ENCODE measurements at regions not wholly inside any gene's neighbourhood (a gene's known extent, or its start where the extent isn't known, plus 50 kb on each side); places are given as distances from the start of the nearest gene placed in this dataset.

DNA sequence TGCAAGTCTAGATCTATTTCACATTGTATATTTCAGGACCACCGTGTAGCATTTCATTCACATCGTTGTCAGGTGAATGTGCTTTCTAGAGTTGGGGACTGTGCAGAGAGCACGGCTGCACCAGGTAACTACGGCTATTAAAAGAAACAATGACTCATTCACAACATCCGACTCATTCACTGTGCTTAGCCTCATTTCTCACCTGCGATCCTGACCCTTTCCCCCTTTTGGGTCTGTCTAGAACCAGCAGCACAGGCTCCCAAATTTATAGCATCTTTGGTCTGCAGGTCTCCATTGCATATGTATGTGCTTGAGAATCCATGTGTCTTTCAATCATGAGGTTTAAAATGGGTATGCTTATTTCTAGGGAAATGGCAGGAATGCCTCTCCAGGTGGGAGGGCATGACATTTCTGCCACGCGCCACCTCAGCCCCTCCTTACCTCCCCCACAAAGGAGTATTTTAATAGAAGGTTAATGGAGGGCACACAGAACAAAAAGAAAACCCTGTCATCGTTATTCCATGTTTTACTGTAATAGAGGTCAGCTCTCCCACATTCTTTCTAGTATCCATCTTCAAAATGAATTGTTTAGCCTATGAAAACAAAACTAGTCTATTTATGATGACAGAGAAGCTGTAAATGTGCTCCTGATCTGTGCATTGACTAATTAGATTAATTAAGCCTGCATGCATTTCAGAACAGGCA, 246.7 kb upstream of the EPHA4 start:
- no peak for TF ChIP-seq JUND (IDR thresholded peaks at IDR 0.05; ENCODE audit: low read depth)
- in situ Hi-C loops (cut with HindIII; ENCODE audit: low pct_unique_long_range_greater_than_20kb, low sequenced_read_pairs): no loop called here
- no peak for DNase-seq (ENCODE audit: low read depth in 1 of 2, low spot score in 1 of 2)

DNA sequence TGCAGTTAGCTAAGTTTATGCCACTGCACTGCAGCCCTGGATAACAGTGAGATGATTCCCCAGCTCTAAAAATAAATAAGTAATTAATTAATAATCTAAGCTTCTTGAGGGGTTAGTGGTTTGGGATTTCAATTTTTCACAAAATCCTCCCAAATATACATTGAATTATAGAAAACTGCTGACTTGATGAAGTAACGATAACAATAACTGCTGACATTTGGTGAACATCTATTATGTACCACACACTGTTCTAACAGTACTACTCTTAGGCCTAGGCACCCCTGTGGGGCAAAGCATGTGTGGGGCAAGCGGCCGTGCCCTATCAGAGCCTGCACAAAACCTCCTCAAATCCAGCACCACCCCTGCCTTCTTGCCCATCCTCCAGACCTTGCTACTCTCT, 245.8 kb upstream of the EPHA4 start:
- no peak for TF ChIP-seq JUND (IDR thresholded peaks at IDR 0.05; ENCODE audit: low read depth)
- in situ Hi-C loops (cut with HindIII; ENCODE audit: low pct_unique_long_range_greater_than_20kb, low sequenced_read_pairs): no loop called here
- DNase-seq (ENCODE audit: low read depth in 1 of 2, low spot score in 1 of 2): no peak

DNA sequence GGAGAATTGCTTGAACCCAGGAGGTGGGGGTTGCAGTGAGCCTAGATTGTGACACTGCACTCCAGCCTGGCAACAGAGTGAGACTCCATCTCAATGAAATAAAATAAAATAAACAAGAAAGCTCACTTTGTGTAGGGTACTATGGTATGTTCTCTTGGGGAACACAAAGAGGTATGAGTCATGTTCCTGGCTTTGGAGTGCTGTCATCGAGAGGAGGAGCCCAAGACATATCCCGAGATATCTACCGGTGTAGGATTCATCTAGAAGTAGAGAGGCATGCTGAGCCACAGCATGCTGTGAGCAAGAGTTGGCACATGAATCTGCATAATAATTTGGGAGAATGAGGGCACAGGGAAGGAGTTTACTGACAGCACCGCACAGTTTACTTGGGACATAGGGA, 244.9 kb upstream of the EPHA4 start:
- in situ Hi-C loops (cut with HindIII; ENCODE audit: low pct_unique_long_range_greater_than_20kb, low sequenced_read_pairs): no loop called here
- TF ChIP-seq JUND (IDR thresholded peaks at IDR 0.05; ENCODE audit: low read depth): no peak

DNA sequence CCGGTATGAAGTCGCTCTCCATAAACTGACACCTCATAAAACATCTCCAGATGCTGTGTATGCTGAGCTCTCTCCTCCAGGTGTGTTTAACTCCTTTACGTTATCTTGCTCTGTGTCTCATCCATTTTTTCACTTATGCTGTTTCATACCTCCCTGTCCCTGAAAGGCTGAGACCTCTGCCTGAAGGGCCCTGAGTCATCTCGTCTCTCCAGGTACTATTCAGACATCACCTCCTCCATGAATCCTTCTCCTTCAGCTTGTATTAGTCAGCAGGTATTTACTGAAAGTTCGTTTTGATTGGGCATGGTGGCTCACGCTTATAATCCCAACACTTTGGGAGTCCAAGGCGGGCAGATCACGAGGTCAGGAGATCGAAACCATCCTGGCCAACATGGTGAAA, 244.5 kb upstream of the EPHA4 start:
- no peak for TF ChIP-seq JUND (IDR thresholded peaks at IDR 0.05; ENCODE audit: low read depth)
- no peak for DNase-seq (ENCODE audit: low read depth in 1 of 2, low spot score in 1 of 2)
- in situ Hi-C loops (cut with HindIII; ENCODE audit: low pct_unique_long_range_greater_than_20kb, low sequenced_read_pairs): no loop called here

More for the DNA sequence above, 244.9 kb upstream of the EPHA4 start:
- DNase-seq (ENCODE audit: low read depth in 1 of 2, low spot score in 1 of 2): no peak

DNA sequence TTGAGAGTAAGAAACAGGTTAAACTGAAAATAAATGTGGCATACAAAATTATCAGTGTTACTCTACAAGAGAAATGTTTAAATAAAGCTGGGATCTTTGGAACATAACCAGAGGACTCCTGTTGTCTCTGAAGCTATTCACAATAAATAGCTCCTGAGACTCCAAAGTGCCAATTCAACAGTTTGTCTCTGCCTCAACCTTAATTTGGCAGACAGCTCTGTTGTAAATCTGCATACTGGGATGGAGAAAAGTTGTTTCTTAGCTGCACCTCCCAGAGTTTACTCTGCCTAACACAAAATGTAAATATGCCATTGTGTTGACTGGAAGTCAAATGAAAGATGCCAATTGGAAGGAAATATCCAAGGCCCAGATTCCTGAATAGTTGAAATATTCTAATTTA, 238.5 kb upstream of the EPHA4 start:
- DNase-seq (ENCODE audit: low read depth in 1 of 2, low spot score in 1 of 2): no peak
- TF ChIP-seq JUND (IDR thresholded peaks at IDR 0.05; ENCODE audit: low read depth): no peak
- in situ Hi-C loops (cut with HindIII; ENCODE audit: low pct_unique_long_range_greater_than_20kb, low sequenced_read_pairs): no loop called here

DNA sequence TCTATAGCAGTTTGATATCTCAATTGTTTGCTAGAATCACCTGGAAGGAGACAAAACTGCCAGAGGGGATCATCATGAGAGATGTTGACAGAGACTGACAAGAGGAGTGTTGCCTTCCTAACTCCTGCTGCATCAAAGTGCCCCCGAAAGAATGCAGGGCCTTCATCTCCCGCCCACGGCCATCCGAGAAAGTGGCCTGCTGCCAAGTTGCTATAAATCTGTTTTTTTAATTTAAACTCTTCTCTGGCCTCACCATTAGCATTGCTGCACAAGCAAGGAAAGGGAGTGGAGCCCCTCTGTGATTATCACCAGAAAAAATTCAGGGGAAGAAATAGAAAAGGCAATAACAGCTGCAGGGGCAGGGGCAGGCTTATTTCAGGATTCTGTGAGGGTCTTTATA, 238.1 kb upstream of the EPHA4 start:
- in situ Hi-C loops (cut with HindIII; ENCODE audit: low pct_unique_long_range_greater_than_20kb, low sequenced_read_pairs): no loop called here
- TF ChIP-seq JUND (IDR thresholded peaks at IDR 0.05; ENCODE audit: low read depth): no peak
- no peak for DNase-seq (ENCODE audit: low read depth in 1 of 2, low spot score in 1 of 2)

DNA sequence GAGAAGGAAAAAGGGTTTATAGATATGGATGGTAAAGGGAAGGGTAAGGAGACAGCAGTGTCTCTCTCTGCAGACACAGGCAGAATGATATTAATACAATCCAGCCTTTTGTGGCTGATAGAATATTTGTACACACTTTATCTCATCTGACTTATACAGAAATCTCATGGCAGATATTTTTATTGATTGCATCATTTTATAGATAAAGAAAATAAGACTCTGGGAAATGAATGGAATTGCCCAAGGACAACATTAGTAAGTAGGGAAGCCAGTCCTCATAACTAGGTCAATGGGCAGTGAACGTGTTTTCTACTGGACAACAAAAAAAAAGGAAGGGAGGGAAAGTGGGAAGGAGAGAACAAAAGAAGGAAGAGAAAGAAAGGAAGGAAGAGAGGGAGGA, 236.4 kb upstream of the EPHA4 start:
- in situ Hi-C loops (cut with HindIII; ENCODE audit: low pct_unique_long_range_greater_than_20kb, low sequenced_read_pairs): no loop called here
- TF ChIP-seq JUND (IDR thresholded peaks at IDR 0.05; ENCODE audit: low read depth): no peak
- no peak for DNase-seq (ENCODE audit: low read depth in 1 of 2, low spot score in 1 of 2)

DNA sequence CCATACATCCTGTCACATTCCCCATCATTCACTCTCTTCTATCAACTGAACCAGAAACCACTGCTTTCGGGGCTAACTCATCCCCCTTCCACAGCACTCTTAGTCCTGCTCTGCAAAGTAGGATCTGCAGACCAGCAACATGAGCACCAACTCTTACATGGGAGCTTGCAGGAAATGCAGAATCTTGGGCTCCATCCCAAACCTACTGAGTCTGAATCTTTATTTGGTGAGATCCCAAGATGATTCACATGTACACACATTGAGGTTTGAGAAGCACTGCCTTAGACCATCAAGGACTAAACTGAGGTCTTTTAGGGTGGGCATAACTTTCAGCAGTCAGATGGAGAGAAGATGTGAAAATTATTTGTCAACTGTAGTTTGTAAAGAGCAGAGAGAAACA, 235.6 kb upstream of the EPHA4 start:
- no peak for DNase-seq (ENCODE audit: low read depth in 1 of 2, low spot score in 1 of 2)
- in situ Hi-C loops (cut with HindIII; ENCODE audit: low pct_unique_long_range_greater_than_20kb, low sequenced_read_pairs): no loop called here
- TF ChIP-seq JUND (IDR thresholded peaks at IDR 0.05; ENCODE audit: low read depth): no peak

DNA sequence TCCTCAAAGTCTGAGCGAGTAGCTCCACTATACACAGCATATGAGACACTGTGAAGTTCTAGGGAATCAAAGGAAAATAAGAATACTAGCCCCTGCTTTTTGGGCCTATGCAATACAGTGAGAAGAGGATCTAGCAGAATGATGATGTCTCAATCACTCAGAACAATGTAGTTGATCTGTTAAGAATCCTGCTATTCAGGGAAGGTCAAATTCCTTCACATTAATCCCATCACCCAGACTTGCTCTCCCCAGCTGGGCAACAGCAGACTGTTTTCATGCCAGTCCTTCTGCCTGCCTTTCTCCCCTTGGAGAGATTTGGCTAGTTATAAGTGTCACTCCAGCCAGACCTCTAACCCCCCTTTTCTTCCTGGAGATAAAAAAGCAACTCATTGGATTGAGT, 230.0 kb upstream of the EPHA4 start:
- DNase-seq (ENCODE audit: low read depth in 1 of 2, low spot score in 1 of 2): no peak
- in situ Hi-C loops (cut with HindIII; ENCODE audit: low pct_unique_long_range_greater_than_20kb, low sequenced_read_pairs): no loop called here
- no peak for TF ChIP-seq JUND (IDR thresholded peaks at IDR 0.05; ENCODE audit: low read depth)

DNA sequence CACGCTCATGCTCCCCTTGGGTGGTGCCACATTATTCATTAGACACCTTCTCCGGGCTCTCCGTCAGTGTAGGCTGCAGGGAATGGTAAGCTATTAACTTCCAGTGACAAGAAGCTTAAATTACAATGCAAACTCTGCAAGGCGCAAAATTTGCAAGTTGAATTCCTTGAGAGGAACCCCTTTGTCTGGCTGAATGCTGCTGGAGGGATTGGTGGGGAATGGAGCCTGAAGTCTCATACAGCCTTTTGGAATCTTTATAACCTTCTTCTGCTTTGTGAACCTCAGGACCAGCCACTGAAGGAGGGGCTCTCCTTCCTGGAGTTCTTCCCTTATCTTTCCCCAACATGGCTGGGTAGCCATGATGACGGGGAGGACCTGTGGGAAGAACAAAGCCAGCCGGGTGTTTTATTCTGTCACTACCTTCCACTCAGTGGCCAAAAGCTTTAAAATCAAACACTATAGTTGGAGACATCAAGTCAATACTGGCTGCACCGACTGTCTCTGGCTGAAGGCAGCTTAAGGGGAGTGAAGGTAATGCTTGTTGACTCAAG, 220.9 kb upstream of the EPHA4 start:
- no peak for DNase-seq (ENCODE audit: low read depth in 1 of 2, low spot score in 1 of 2)
- in situ Hi-C loops (cut with HindIII; ENCODE audit: low pct_unique_long_range_greater_than_20kb, low sequenced_read_pairs): no loop called here
- TF ChIP-seq JUND (IDR thresholded peaks at IDR 0.05; ENCODE audit: low read depth): no peak

DNA sequence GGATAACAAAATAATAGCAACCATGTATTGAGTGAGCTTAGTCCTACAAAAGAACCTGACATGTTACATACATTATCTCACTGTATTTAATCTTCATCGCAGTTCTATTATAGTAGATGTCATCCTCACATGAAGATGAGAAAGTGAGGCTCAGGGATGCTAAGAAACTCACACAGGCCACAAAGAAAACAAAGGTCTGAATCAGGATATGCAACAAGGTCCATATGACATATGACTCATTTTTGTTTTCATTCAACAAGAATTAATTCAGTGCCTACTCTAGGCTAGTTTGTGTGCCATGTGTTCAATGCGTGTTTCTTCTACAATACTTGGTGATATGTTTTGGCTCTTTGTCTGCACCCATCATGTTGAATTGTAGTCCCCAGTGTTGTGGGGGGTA, 219.7 kb upstream of the EPHA4 start:
- no peak for TF ChIP-seq JUND (IDR thresholded peaks at IDR 0.05; ENCODE audit: low read depth)
- in situ Hi-C loops (cut with HindIII; ENCODE audit: low pct_unique_long_range_greater_than_20kb, low sequenced_read_pairs): no loop called here
- DNase-seq (ENCODE audit: low read depth in 1 of 2, low spot score in 1 of 2): no peak

DNA sequence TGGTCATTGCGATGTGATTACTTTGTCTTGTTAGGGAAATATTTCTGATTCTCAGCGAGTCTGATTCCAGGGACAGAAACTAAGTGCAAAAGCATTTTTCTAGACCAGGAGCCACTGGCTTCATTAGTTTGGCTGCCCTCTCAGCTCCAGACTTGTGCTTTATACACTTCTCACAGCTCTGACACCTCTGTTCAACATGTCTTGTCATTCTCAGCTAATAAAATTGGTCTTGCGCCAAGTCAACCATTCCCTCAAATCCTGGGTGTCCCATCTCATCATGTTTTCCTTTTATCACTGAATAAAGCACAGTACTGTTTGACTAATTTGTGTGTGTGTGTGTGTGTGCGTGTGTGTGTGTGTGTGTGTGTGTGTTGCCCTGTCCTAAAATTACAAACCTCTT, 215.5 kb upstream of the EPHA4 start:
- no peak for DNase-seq (ENCODE audit: low read depth in 1 of 2, low spot score in 1 of 2)
- in situ Hi-C loops (cut with HindIII; ENCODE audit: low pct_unique_long_range_greater_than_20kb, low sequenced_read_pairs): no loop called here
- no peak for TF ChIP-seq JUND (IDR thresholded peaks at IDR 0.05; ENCODE audit: low read depth)

DNA sequence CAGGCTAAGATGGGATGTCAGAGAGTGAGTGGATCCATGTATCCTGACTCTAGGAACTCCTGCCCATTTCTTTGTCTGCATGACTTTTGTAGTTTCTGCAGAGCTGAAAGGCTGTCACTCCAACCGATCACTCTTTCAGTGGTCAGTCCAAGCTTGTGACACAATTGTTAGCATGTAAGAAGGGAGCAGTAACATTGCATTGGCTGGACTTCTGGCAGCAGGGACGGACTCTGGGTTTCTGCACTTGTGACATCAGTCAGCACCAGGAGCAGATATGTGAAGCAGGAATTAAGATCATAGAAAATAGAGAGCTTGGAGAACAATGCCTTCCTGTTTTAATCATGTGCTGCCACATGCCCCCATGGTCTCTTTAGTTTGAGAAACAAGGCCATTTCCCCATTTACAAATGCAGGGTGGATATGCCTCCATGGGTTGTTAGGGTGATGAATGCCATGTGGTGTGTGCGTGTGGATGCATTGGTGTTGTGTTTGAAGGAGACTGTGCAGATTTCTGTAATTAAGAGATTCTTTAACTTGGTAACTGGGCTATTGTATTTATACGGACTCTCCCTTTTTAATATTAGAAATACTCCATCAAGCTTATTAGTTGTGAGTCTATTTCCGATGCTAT, 214.3 kb upstream of the EPHA4 start:
- DNase-seq (ENCODE audit: low read depth in 1 of 2, low spot score in 1 of 2): no peak
- TF ChIP-seq JUND (IDR thresholded peaks at IDR 0.05; ENCODE audit: low read depth): no peak
- in situ Hi-C loops (cut with HindIII; ENCODE audit: low pct_unique_long_range_greater_than_20kb, low sequenced_read_pairs): no loop called here

All from T47D (cell line).